Endothelial cell of umbilical vein (primary cell): ENCODE measurements at regions not wholly inside any gene's neighbourhood (a gene's known extent, or its start where the extent isn't known, plus 50 kb on each side); places are given as distances from the start of the nearest gene placed in this dataset.

Experiments used
- BruUV-seq: library from RNA; stranded (reverse); fragments of 400-500 nt; replicated peaks from 2 replicates; lab custom pipeline; 2021; lab: Mats Ljungman, UMichigan
- CTCF ChIA-PET: fragments of 300-600, 350-600 bp; sonication (Branson Sonifier 250); formaldehyde crosslinking; loops from one replicate; lab custom pipeline; 2021; ENCODE audit warnings: antibody characterized with exemption, inconsistent platforms; lab: Charles Lee
- POLR2A ChIA-PET: fragments of 300-600, 350-600 bp; sonication (Branson Sonifier 250); formaldehyde crosslinking; loops from one replicate; lab custom pipeline; 2021; ENCODE audit warnings: antibody characterized with exemption, inconsistent platforms; lab: Charles Lee
- DNase-seq: peaks from one replicate; pipeline ENCODE4 v3.0.0-alpha.2; 2011; ENCODE audit warnings: low read depth, low spot score
- FAIRE-seq: peaks from 2 replicates; lab custom pipeline; 2011; peaks lifted over from hg19 to GRCh38; lab: Jason Lieb, UNC
- H2AFZ ChIP-seq: 2 replicates; pipeline ENCODE4 v1.6.0; 2012; ENCODE audit warnings: low read depth, low read length, control low read depth, inconsistent platforms
- H3K27ac ChIP-seq: 2 replicates; pipeline ENCODE4 v1.5.1; 2011; ENCODE audit warnings: low read depth, mild to moderate bottlenecking, control low read depth, low read length, moderate library complexity; ENCODE audit not compliant: insufficient read depth
- H3K27me3 ChIP-seq, 2 experiments: 2 replicates each; pipeline versions ENCODE4 v1.6.0 to v1.6.1; 2011; ENCODE audit warnings: low read length in 2 of 2, mixed read lengths in 1 of 2; ENCODE audit not compliant: control insufficient read depth in 2 of 2, insufficient read depth in 2 of 2
- H3K36me3 ChIP-seq, 2 experiments: 2 replicates in 1 of 2; 3 replicates in 1 of 2; pipeline ENCODE4 v1.5.1; 2011; ENCODE audit warnings: low read length in 2 of 2, mild to moderate bottlenecking in 1 of 2, moderate library complexity in 1 of 2; ENCODE audit not compliant: control insufficient read depth in 2 of 2, insufficient read depth in 2 of 2; ENCODE audit errors: extremely low read depth in 1 of 2
- H3K4me1 ChIP-seq: 3 replicates; pipeline ENCODE4 v1.5.1; 2011; ENCODE audit warnings: mild to moderate bottlenecking, low read length; ENCODE audit not compliant: control insufficient read depth, insufficient read depth; ENCODE audit errors: extremely low read depth
- H3K4me2 ChIP-seq: 2 replicates; pipeline ENCODE4 v1.6.1; 2011; ENCODE audit warnings: low read length, control low read depth, mixed read lengths; ENCODE audit not compliant: insufficient read depth
- H3K4me3 ChIP-seq, 3 experiments: fragments of 200-600 bp in 1 of 3; sonication (generic), shearing (Covaris generic) in 1 of 3; replicated peaks in 1 of 3; 2 replicates each; pipeline ENCODE4 v1.5.1; 2011 to 2016; ENCODE audit warnings: control low read depth in 3 of 3, low read length in 3 of 3, mild to moderate bottlenecking in 2 of 3, inconsistent platforms in 1 of 3, low read depth in 1 of 3, moderate library complexity in 1 of 3; ENCODE audit not compliant: insufficient read depth in 1 of 3
- H3K79me2 ChIP-seq: 2 replicates; pipeline ENCODE4 v1.6.0; 2012; ENCODE audit warnings: low read length, inconsistent platforms; ENCODE audit not compliant: control insufficient read depth, insufficient read depth
- H3K9ac ChIP-seq: replicated peaks from 2 replicates; pipeline ENCODE3; 2011; ENCODE audit warnings: low read length, control low read depth; ENCODE audit not compliant: insufficient read depth; ENCODE audit errors: extremely low read depth
- H3K9me1 ChIP-seq: replicated peaks from 3 replicates; pipeline ENCODE4 v1.6.0; 2011; ENCODE audit warnings: mild to moderate bottlenecking, low read length; ENCODE audit not compliant: control insufficient read depth, insufficient read depth; ENCODE audit errors: extremely low read depth
- H3K9me3 ChIP-seq: replicated peaks from 2 replicates; pipeline ENCODE4 v1.5.1; 2012; ENCODE audit warnings: low read length, inconsistent platforms; ENCODE audit not compliant: control insufficient read depth, insufficient read depth
- H4K20me1 ChIP-seq: replicated peaks from 2 replicates; pipeline ENCODE3; 2011; ENCODE audit warnings: mild to moderate bottlenecking, low read length; ENCODE audit not compliant: control insufficient read depth, insufficient read depth; ENCODE audit errors: extremely low read depth
- EZH2 ChIP-seq: IDR thresholded peaks from 2 replicates; pipeline ENCODE4 v1.6.1; 2012; ENCODE audit warnings: borderline replicate concordance, low read depth, mild to moderate bottlenecking, moderate library complexity, low read length, inconsistent platforms; ENCODE audit not compliant: severe bottlenecking
- FOS ChIP-seq: IDR thresholded peaks from 2 replicates; pipeline ENCODE4 v1.6.1; 2011; ENCODE audit warnings: mild to moderate bottlenecking, low read length, moderate library complexity, borderline replicate concordance; ENCODE audit not compliant: insufficient read depth
- GATA2 ChIP-seq: IDR thresholded peaks from 2 replicates; pipeline ENCODE4 v1.7.0; 2011; ENCODE audit warnings: low read depth, mild to moderate bottlenecking, moderate library complexity, mixed read lengths, low read length; ENCODE audit not compliant: insufficient read length, insufficient read depth
- JUN ChIP-seq: IDR thresholded peaks from 2 replicates; pipeline ENCODE4 v1.6.1; 2011; ENCODE audit warnings: borderline replicate concordance, low read depth; ENCODE audit not compliant: insufficient read length, insufficient read depth
- MYC ChIP-seq: IDR thresholded peaks from one replicate; pipeline ENCODE4 v1.6.1; 2011; ENCODE audit warnings: mild to moderate bottlenecking, low read depth, low read length
- POLR2A ChIP-seq: IDR thresholded peaks from 2 replicates; pipeline ENCODE4 v1.6.1; 2012; ENCODE audit warnings: low read depth, mild to moderate bottlenecking, control low read depth, low read length
- POLR2AphosphoS5 ChIP-seq: IDR thresholded peaks from 2 replicates; pipeline ENCODE4 v1.6.1; 2012; ENCODE audit warnings: low read depth, mild to moderate bottlenecking, control low read depth, low read length, moderate library complexity; ENCODE audit not compliant: insufficient read depth
- dilution Hi-C: fragments of 300-500 bp; cut with MboI; formaldehyde crosslinking; loops from one replicate; pipeline ENCODE4 v1.15.0; 2019; ENCODE audit warnings: low sequenced_read_pairs; ENCODE audit not compliant: extremely low pct_ligation_motif_present
- intact Hi-C: fragments of 100-400 bp; cut with micrococcal nuclease; formaldehyde crosslinking; loops from one replicate; pipeline ENCODE4 v1.10.0; 2022
- TF ChIP-seq, protein P1 (sequence below): IDR thresholded peaks from 2 replicates; pipeline ENCODE4 v1.6.1; 2011; ENCODE audit not compliant: insufficient read depth, insufficient read length
- TF ChIP-seq, protein P2 (sequence below), 2 donors: IDR thresholded peaks; 1 replicate in 1 of 2; 2 replicates in 1 of 2; pipeline ENCODE4 v1.5.1; 2011; ENCODE audit warnings: low read length in 2 of 2, mild to moderate bottlenecking in 2 of 2, moderate library complexity in 2 of 2, control low read depth in 1 of 2, inconsistent platforms in 1 of 2, low read depth in 1 of 2; ENCODE audit not compliant: insufficient read depth in 1 of 2; ENCODE audit errors: extremely low read depth in 1 of 2

DNA sequence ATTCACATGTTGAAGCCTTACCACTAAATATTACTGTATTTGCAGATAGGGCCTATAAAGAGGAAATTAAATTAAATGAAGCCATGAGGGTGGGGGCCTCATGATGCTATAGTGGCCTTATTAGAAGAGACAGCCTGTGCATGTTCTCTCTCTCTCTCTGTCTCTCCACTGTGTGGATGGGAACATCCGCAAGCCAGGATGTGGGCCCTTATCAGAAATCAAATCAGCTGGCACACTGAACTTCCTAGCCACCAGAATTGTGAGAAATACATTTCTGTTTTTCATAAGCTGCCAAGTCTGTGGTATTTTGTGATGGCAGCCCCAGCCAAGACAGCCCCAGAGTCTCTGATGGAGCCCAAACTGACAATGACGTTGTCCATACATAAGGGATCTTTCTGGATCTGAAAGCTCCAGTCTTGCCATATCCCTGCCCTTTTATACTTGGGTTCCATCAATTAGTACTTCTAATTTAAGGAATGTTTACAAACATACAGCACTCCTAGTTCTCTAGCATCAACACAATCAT is 300.5 kb upstream of the ATP10B start:
- H3K27ac ChIP-seq: no peak overlapping the region
- H3K4me3 ChIP-seq: no peak overlapping the region
- FAIRE-seq (no peak), DNase-seq (no peak)
- intact Hi-C loops: no loop called here
- H3K27me3 ChIP-seq: no peaks in the 10 kb centered on the region
- H3K4me2 ChIP-seq: no peak overlapping the region
- no peaks in the 10 kb centered on the region for H3K9me1 ChIP-seq
- H3K79me2 ChIP-seq: no peaks in the 10 kb centered on the region
- H2AFZ ChIP-seq: no peak overlapping the region
- H3K9me3 ChIP-seq: peaks cover 4% of the 10 kb centered on the region
- no TSS peak for BruUV-seq
- H3K4me1 ChIP-seq: no peaks in the 10 kb centered on the region
- TF ChIP-seq POLR2AphosphoS5 (no peak), POLR2A (no peak), MYC (no peak), EZH2 (no peak), FOS (no peak), JUN (no peak), GATA2 (no peak)
- TF ChIP-seq, protein P1, sequence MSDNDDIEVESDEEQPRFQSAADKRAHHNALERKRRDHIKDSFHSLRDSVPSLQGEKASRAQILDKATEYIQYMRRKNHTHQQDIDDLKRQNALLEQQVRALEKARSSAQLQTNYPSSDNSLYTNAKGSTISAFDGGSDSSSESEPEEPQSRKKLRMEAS: no peak
- TF ChIP-seq, protein P2, sequence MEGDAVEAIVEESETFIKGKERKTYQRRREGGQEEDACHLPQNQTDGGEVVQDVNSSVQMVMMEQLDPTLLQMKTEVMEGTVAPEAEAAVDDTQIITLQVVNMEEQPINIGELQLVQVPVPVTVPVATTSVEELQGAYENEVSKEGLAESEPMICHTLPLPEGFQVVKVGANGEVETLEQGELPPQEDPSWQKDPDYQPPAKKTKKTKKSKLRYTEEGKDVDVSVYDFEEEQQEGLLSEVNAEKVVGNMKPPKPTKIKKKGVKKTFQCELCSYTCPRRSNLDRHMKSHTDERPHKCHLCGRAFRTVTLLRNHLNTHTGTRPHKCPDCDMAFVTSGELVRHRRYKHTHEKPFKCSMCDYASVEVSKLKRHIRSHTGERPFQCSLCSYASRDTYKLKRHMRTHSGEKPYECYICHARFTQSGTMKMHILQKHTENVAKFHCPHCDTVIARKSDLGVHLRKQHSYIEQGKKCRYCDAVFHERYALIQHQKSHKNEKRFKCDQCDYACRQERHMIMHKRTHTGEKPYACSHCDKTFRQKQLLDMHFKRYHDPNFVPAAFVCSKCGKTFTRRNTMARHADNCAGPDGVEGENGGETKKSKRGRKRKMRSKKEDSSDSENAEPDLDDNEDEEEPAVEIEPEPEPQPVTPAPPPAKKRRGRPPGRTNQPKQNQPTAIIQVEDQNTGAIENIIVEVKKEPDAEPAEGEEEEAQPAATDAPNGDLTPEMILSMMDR (IDR thresholded peaks at IDR 0.05; ENCODE audit: extremely low read depth in 1 of 2, insufficient read depth in 1 of 2, low read depth in 1 of 2, low read length in 2 of 2): no peak
- H4K20me1 ChIP-seq: no peaks in the 10 kb centered on the region
- no peak overlapping the region for H3K9ac ChIP-seq
- H3K36me3 ChIP-seq: no peaks in the 10 kb centered on the region
- ChIA-PET POLR2A (no interaction called here), CTCF (no interaction called here)
- dilution Hi-C loops: no loop called here
